K562 (cell line): ENCODE measurements at regions not wholly inside any gene's neighbourhood (a gene's known extent, or its start where the extent isn't known, plus 50 kb on each side); places are given as distances from the start of the nearest gene placed in this dataset.
A peak's percentile ranks its signal among the peaks of the same experiment; 100 is the strongest.

Experiments
- ARHGAP35 ChIP-seq: fragments of 450-650 bp; IDR thresholded peaks from 2 replicates; pipeline ENCODE4 v1.6.1; 2018; ENCODE audit not compliant: partially characterized antibody
- ILF3 ChIP-seq: fragments of 450-650 bp; IDR thresholded peaks from 2 replicates; pipeline ENCODE4 v1.6.1; 2018; ENCODE audit warnings: antibody characterized with exemption, mild to moderate bottlenecking, moderate library complexity, borderline replicate concordance
- LCOR ChIP-seq: sonication (generic); formaldehyde crosslinking; IDR thresholded peaks from 2 replicates; pipeline ENCODE4 v1.8.0; 2022; ENCODE audit warnings: mild to moderate bottlenecking, missing genetic modification reagents
- NCOA1 ChIP-seq: fragments of 450-650 bp; IDR thresholded peaks from 2 replicates; pipeline ENCODE4 v1.6.1; 2016; ENCODE audit warnings: low read depth
- PHB ChIP-seq: fragments of 250-450 bp; sonication (Bioruptor Pico); IDR thresholded peaks from 2 replicates; pipeline ENCODE4 v1.5.0; 2021
- POLR2A ChIP-seq: fragments of 450-650 bp; conservative IDR thresholded peaks from 2 replicates; pipeline ENCODE4 v1.6.1; 2016
- RAD51 ChIP-seq: fragments of 450-650 bp; IDR thresholded peaks from 2 replicates; pipeline ENCODE4 v1.7.1; 2016; ENCODE audit warnings: low read depth, mild to moderate bottlenecking, borderline replicate concordance
- SIX5 ChIP-seq, 2 experiments: IDR thresholded peaks; 2 replicates each; pipeline ENCODE4 v1.6.1; 2011; ENCODE audit warnings: low read length in 2 of 2, borderline replicate concordance in 1 of 2, low read depth in 1 of 2, mild to moderate bottlenecking in 1 of 2, moderate library complexity in 1 of 2; ENCODE audit not compliant: insufficient read depth in 1 of 2
- SMAD1 ChIP-seq: fragments of 150-350 bp; IDR thresholded peaks from 2 replicates; pipeline ENCODE4 v1.6.1; 2014; ENCODE audit warnings: low read length, low read depth; ENCODE audit not compliant: partially characterized antibody
- SRF ChIP-seq, 2 experiments: fragments of 250-450, 450-650 bp in 1 of 2; sonication (Bioruptor Pico) in 1 of 2; sonication (generic) in 1 of 2; formaldehyde crosslinking; IDR thresholded peaks; 2 replicates each; pipeline versions ENCODE4 v1.5.0 to v1.5.1; 2020 to 2022; ENCODE audit warnings: mild to moderate bottlenecking in 1 of 2, missing genetic modification reagents in 1 of 2
- TAF7 ChIP-seq: fragments of 450-650 bp; IDR thresholded peaks from 2 replicates; pipeline ENCODE4 v1.6.1; 2016; ENCODE audit warnings: missing genetic modification characterization, missing compliant biosample characterization
- ZBTB7A ChIP-seq: IDR thresholded peaks from 2 replicates; pipeline ENCODE4 v1.6.1; 2011; ENCODE audit warnings: low read depth, mild to moderate bottlenecking, low read length, moderate library complexity, borderline replicate concordance; ENCODE audit not compliant: control insufficient read depth
- ZFP36 ChIP-seq: fragments of 150-350 bp; IDR thresholded peaks from 2 replicates; pipeline ENCODE4 v1.6.1; 2018; ENCODE audit warnings: low read length, low read depth; ENCODE audit not compliant: partially characterized antibody
- TF ChIP-seq, protein P1 (sequence below): fragments of 450-650 bp; IDR thresholded peaks from 2 replicates; pipeline ENCODE4 v1.6.1; 2018; ENCODE audit warnings: mild to moderate bottlenecking, low read depth; ENCODE audit not compliant: partially characterized antibody
- TF ChIP-seq, protein P2 (sequence below): fragments of 450-650 bp; IDR thresholded peaks from 2 replicates; pipeline ENCODE4 v1.6.1; 2017; ENCODE audit warnings: mild to moderate bottlenecking, moderate library complexity
- TF ChIP-seq, protein P3 (sequence below): fragments of 450-650 bp; formaldehyde crosslinking; IDR thresholded peaks from 2 replicates; pipeline ENCODE4 v1.4.0; 2020; ENCODE audit warnings: mild to moderate bottlenecking, mixed read lengths
- TF ChIP-seq, protein P4 (sequence below): fragments of 250-450 bp; sonication (Bioruptor Pico); IDR thresholded peaks from 2 replicates; pipeline ENCODE4 v1.8.0; 2022; ENCODE audit warnings: inconsistent platforms
- TF ChIP-seq, protein P5 (sequence below), 2 experiments: IDR thresholded peaks; 2 replicates each; pipeline ENCODE4 v1.6.1; 2011; ENCODE audit warnings: borderline replicate concordance in 1 of 2, control low read depth in 1 of 2, low read depth in 1 of 2, low read length in 1 of 2, mild to moderate bottlenecking in 1 of 2, mixed read lengths in 1 of 2, moderate library complexity in 1 of 2; ENCODE audit not compliant: insufficient read depth in 1 of 2, insufficient read length in 1 of 2, poor library complexity in 1 of 2, severe bottlenecking in 1 of 2; ENCODE audit errors: extremely low read depth in 1 of 2
- TF ChIP-seq, protein P6 (sequence below): fragments of 450-650 bp; IDR thresholded peaks from 2 replicates; pipeline ENCODE4 v1.6.1; 2017; ENCODE audit warnings: antibody characterized with exemption

DNA sequence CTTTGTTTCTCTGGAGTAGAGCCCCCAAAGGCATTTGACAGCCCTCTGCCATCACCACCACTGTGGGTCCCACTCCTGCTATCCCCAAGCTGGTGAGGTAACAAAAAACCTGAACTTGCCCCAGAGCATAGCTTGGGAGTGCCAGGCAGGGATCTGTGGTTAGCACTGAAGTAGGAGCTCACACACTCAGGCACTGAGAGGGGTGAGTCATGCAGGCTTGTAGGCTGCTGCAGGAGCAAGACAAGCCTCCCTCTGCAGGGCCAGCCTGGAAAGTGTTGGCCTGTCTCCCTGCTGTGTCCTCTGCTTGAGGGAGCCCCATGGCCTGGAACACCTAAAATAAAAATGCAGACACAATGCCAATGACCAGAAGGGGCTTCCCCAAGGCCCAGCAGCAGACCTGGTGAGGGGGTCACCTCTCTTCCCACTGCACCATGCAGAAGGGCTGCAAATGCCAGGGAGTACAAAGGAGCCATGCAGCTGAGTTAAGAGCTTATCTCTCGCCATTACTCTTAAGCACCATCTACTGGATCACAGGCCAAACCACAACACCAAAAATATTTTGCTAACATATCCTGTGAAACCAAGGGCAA lies 108.9 kb upstream of the POGK start (continued):
- TF ChIP-seq ZBTB7A (no peak), ZFP36 (peak; percentile 11), SIX5 (IDR thresholded peaks at IDR 0.05; ENCODE audit: borderline replicate concordance in 1 of 2, insufficient read depth in 1 of 2, low read depth in 1 of 2, low read length in 2 of 2) (no peak), ILF3 (no peak), TAF7 (tag) (no peak), SMAD1 (no peak), POLR2A (no peak), LCOR (CRISPR knock-in tag) (no peak), ARHGAP35 (no peak), PHB (no peak), NCOA1 (no peak), RAD51 (no peak), SRF (CRISPR knock-in tag; IDR thresholded peaks at IDR 0.05) (no peak)
- TF ChIP-seq, protein P1, sequence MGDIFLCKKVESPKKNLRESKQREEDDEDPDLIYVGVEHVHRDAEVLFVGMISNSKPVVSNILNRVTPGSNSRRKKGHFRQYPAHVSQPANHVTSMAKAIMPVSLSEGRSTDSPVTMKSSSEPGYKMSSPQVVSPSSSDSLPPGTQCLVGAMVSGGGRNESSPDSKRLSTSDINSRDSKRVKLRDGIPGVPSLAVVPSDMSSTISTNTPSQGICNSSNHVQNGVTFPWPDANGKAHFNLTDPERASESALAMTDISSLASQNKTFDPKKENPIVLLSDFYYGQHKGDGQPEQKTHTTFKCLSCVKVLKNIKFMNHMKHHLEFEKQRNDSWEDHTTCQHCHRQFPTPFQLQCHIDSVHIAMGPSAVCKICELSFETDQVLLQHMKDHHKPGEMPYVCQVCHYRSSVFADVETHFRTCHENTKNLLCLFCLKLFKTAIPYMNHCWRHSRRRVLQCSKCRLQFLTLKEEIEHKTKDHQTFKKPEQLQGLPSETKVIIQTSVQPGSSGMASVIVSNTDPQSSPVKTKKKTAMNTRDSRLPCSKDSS = no peak
- TF ChIP-seq, protein P2, sequence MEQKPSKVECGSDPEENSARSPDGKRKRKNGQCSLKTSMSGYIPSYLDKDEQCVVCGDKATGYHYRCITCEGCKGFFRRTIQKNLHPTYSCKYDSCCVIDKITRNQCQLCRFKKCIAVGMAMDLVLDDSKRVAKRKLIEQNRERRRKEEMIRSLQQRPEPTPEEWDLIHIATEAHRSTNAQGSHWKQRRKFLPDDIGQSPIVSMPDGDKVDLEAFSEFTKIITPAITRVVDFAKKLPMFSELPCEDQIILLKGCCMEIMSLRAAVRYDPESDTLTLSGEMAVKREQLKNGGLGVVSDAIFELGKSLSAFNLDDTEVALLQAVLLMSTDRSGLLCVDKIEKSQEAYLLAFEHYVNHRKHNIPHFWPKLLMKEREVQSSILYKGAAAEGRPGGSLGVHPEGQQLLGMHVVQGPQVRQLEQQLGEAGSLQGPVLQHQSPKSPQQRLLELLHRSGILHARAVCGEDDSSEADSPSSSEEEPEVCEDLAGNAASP = no peak
- TF ChIP-seq, protein P3, sequence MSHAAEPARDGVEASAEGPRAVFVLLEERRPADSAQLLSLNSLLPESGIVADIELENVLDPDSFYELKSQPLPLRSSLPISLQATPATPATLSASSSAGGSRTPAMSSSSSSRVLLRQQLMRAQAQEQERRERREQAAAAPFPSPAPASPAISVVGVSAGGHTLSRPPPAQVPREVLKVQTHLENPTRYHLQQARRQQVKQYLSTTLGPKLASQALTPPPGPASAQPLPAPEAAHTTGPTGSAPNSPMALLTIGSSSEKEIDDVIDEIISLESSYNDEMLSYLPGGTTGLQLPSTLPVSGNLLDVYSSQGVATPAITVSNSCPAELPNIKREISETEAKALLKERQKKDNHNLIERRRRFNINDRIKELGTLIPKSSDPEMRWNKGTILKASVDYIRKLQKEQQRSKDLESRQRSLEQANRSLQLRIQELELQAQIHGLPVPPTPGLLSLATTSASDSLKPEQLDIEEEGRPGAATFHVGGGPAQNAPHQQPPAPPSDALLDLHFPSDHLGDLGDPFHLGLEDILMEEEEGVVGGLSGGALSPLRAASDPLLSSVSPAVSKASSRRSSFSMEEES (CRISPR knock-in tag) = no peak
- TF ChIP-seq, protein P4, sequence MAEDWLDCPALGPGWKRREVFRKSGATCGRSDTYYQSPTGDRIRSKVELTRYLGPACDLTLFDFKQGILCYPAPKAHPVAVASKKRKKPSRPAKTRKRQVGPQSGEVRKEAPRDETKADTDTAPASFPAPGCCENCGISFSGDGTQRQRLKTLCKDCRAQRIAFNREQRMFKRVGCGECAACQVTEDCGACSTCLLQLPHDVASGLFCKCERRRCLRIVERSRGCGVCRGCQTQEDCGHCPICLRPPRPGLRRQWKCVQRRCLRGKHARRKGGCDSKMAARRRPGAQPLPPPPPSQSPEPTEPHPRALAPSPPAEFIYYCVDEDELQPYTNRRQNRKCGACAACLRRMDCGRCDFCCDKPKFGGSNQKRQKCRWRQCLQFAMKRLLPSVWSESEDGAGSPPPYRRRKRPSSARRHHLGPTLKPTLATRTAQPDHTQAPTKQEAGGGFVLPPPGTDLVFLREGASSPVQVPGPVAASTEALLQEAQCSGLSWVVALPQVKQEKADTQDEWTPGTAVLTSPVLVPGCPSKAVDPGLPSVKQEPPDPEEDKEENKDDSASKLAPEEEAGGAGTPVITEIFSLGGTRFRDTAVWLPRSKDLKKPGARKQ (CRISPR knock-in tag) = no peak
- TF ChIP-seq, protein P5, sequence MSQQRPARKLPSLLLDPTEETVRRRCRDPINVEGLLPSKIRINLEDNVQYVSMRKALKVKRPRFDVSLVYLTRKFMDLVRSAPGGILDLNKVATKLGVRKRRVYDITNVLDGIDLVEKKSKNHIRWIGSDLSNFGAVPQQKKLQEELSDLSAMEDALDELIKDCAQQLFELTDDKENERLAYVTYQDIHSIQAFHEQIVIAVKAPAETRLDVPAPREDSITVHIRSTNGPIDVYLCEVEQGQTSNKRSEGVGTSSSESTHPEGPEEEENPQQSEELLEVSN (IDR thresholded peaks at IDR 0.05; ENCODE audit: borderline replicate concordance in 1 of 2, extremely low read depth in 1 of 2, insufficient read depth in 1 of 2, insufficient read length in 1 of 2, low read depth in 1 of 2, low read length in 1 of 2, poor library complexity in 1 of 2, severe bottlenecking in 1 of 2) = no peak
- TF ChIP-seq, protein P6, sequence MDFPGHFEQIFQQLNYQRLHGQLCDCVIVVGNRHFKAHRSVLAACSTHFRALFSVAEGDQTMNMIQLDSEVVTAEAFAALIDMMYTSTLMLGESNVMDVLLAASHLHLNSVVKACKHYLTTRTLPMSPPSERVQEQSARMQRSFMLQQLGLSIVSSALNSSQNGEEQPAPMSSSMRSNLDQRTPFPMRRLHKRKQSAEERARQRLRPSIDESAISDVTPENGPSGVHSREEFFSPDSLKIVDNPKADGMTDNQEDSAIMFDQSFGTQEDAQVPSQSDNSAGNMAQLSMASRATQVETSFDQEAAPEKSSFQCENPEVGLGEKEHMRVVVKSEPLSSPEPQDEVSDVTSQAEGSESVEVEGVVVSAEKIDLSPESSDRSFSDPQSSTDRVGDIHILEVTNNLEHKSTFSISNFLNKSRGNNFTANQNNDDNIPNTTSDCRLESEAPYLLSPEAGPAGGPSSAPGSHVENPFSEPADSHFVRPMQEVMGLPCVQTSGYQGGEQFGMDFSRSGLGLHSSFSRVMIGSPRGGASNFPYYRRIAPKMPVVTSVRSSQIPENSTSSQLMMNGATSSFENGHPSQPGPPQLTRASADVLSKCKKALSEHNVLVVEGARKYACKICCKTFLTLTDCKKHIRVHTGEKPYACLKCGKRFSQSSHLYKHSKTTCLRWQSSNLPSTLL = no peak
